GM21528 (cell line): ENCODE measurements at regions not wholly inside any gene's neighbourhood (a gene's known extent, or its start where the extent isn't known, plus 50 kb on each side); places are given as distances from the start of the nearest gene placed in this dataset.
"Not testable (repeated sequence)": the region's sequence is repeated elsewhere in the genome, so short reads cannot be mapped to it uniquely, and the experiment has no call there.

Experiments
- ATAC-seq: cut with Tn5 transposase; IDR thresholded peaks from one replicate; pipeline ENCODE4 v1.9.1; 2021; ENCODE audit warnings: mild to moderate bottlenecking, moderate library complexity; ENCODE audit not compliant: unreplicated experiment, low FRiP score

- no peak for ATAC-seq
Observed at GRCh38 chr3:190193210-190193609, 72.5 kb upstream of the P3H2 start.

GRCh38 chr3:190192739-190193138 lies 72.0 kb upstream of the P3H2 start:
- ATAC-seq: no peak

GRCh38 chr3:190192087-190192486 lies 71.4 kb upstream of the P3H2 start:
- ATAC-seq: no peak

GRCh38 chr3:190188197-190188596 lies 67.5 kb upstream of the P3H2 start:
- ATAC-seq: no peak

- no peak for ATAC-seq
Observed at GRCh38 chr3:190183121-190183520, 62.4 kb upstream of the P3H2 start.

GRCh38 chr3:190182418-190183043 lies 61.8 kb upstream of the P3H2 start:
- no peak for ATAC-seq

- ATAC-seq: no peak
Observed at GRCh38 chr3:190180268-190180667, 59.6 kb upstream of the P3H2 start.

- ATAC-seq: no peak
Observed at GRCh38 chr3:190178779-190179178, 58.1 kb upstream of the P3H2 start.

GRCh38 chr3:190176933-190177525 lies 56.3 kb upstream of the P3H2 start:
- not testable (repeated sequence) for ATAC-seq

GRCh38 chr3:190176106-190176505 lies 55.4 kb upstream of the P3H2 start:
- not testable (repeated sequence) for ATAC-seq

- no peak for ATAC-seq
Observed at GRCh38 chr3:190175490-190175889, 54.8 kb upstream of the P3H2 start.

GRCh38 chr3:190174471-190174870 lies 53.8 kb upstream of the P3H2 start:
- no peak for ATAC-seq

GRCh38 chr3:190173426-190173825 lies 52.7 kb upstream of the P3H2 start:
- no peak for ATAC-seq

- no peak for ATAC-seq
Observed at GRCh38 chr3:190172751-190173150, 52.1 kb upstream of the P3H2 start.
